ENCODE measurements at regions not wholly inside any gene's neighbourhood (a gene's known extent, or its start where the extent isn't known, plus 50 kb on each side); places are given as distances from the start of the nearest gene placed in this dataset.

GRCh38 chr10:109433434-109433833 is 489.9 kb downstream of the XPNPEP1 start:
- no peaks in the 10 kb centered on the region for H3K36me3 ChIP-seq (ENCODE audit: control insufficient read depth in 1 of 2, insufficient read depth in 2 of 2, low read length in 2 of 2)
- no peaks in the 10 kb centered on the region for H3K79me2 ChIP-seq (ENCODE audit: insufficient read depth, low read length)
- no peak overlapping the region for H3K27ac ChIP-seq (ENCODE audit: low read depth, low read length)
- no peaks in the 10 kb centered on the region for H3K27me3 ChIP-seq (ENCODE audit: insufficient read depth, low read length)
- no peak overlapping the region for H3K4me3 ChIP-seq (replicated peaks in 1 of 2; ENCODE audit: low read depth in 1 of 2, low read length in 2 of 2)
- ChIA-PET CTCF (no interaction called here), POLR2A (no interaction called here), RAD21 (ENCODE audit: low non-redundant PET in 1 of 2, low total read pairs in 2 of 2, uncharacterized antibody in 2 of 2, unreplicated experiment in 2 of 2) (no interaction called here)
- BruUV-seq (replicated peaks) = no TSS peak
- ATAC-seq = no peak
- H2AFZ ChIP-seq (ENCODE audit: low read depth, low read length, poor library complexity, severe bottlenecking) = no peak overlapping the region
- H3K9me3 ChIP-seq (ENCODE audit: control insufficient read depth in 1 of 2, insufficient read depth in 1 of 2, low read depth in 1 of 2, low read length in 2 of 2) = peaks cover 0 to 24% of the 10 kb centered on the region in 2 experiments; a peak in 2 of 4 replicates
- no peaks in the 10 kb centered on the region for H3K4me1 ChIP-seq (ENCODE audit: control insufficient read depth in 1 of 2, insufficient read depth in 2 of 2, low read length in 2 of 2)
- no peak for TF ChIP-seq EZH2phosphoT487 (IDR thresholded peaks at IDR 0.05; ENCODE audit: borderline replicate concordance)
- no peak for TF ChIP-seq SP1 (IDR thresholded peaks at IDR 0.05; ENCODE audit: low read depth)
- TF ChIP-seq, protein P1, sequence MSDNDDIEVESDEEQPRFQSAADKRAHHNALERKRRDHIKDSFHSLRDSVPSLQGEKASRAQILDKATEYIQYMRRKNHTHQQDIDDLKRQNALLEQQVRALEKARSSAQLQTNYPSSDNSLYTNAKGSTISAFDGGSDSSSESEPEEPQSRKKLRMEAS (IDR thresholded peaks at IDR 0.05) = no peak
- TF ChIP-seq ZNF274 (IDR thresholded peaks at IDR 0.05; ENCODE audit: low read depth, low read length) = no peak
- TF ChIP-seq YY1 (IDR thresholded peaks at IDR 0.05; ENCODE audit: extremely low read depth, insufficient replicate concordance, low read depth, low read length) = no peak
- no peak for TF ChIP-seq ATF3 (IDR thresholded peaks at IDR 0.05)
- TF ChIP-seq POLR2A (IDR thresholded peaks at IDR 0.05; ENCODE audit: borderline replicate concordance, extremely low read depth, insufficient read depth, insufficient read length) = no peak
- TF ChIP-seq CEBPB (IDR thresholded peaks at IDR 0.05; ENCODE audit: low read depth) = no peak
- TF ChIP-seq EGR1 (IDR thresholded peaks at IDR 0.05; ENCODE audit: low read depth) = no peak
- no peak for TF ChIP-seq FOSL1 (IDR thresholded peaks at IDR 0.05; ENCODE audit: low read depth)
- no peak for TF ChIP-seq RAD21 (IDR thresholded peaks at IDR 0.05; ENCODE audit: low read depth)
- TF ChIP-seq JUND (IDR thresholded peaks at IDR 0.05) = no peak
- TF ChIP-seq EZH2 (IDR thresholded peaks at IDR 0.05) = no peak
- TF ChIP-seq TCF7L2 (IDR thresholded peaks at IDR 0.05; ENCODE audit: borderline replicate concordance, extremely low read depth, insufficient read depth, insufficient read length) = no peak
- TF ChIP-seq ZFX (IDR thresholded peaks at IDR 0.05) = no peak
- H3K9ac ChIP-seq (ENCODE audit: low read length) = no peak overlapping the region
- DNase-seq (ENCODE audit: low read depth, low spot score) = no peak
- H3K9me2 ChIP-seq (ENCODE audit: insufficient read depth) = no peaks in the 10 kb centered on the region
- intact Hi-C loops (cut with micrococcal nuclease) = no loop called here
- H4K20me1 ChIP-seq (ENCODE audit: insufficient read depth) = no peaks in the 10 kb centered on the region
- H3K4me2 ChIP-seq (ENCODE audit: low read length) = no peak overlapping the region

All from HCT116 (cell line).